Gastroesophageal sphincter (tissue), 4 donors: ENCODE measurements at regions not wholly inside any gene's neighbourhood (a gene's known extent, or its start where the extent isn't known, plus 50 kb on each side); places are given as distances from the start of the nearest gene placed in this dataset.

Source experiments
- ATAC-seq: fragments of 150-250 bp; one replicate; pipeline ENCODE4 v1.9.1; 2016; ENCODE audit warnings: mild to moderate bottlenecking, moderate library complexity
- H3K27ac ChIP-seq, 4 donors: fragments of 200-600 bp; sonication (generic) in 3 of 4; 1 replicate in 3 of 4; 2 replicates in 1 of 4; pipeline ENCODE4 v1.5.1; 2016 to 2019
- H3K27me3 ChIP-seq: fragments of 200-600 bp; sonication (generic); one replicate; pipeline ENCODE4 v1.5.1; 2019
- H3K36me3 ChIP-seq, 2 donors: fragments of 200-600 bp; sonication (generic); one replicate each; pipeline ENCODE4 v1.5.1; 2019; ENCODE audit warnings: control low read depth in 1 of 2
- H3K4me1 ChIP-seq, 3 donors: fragments of 200-600 bp; sonication (generic); 1 replicate in 2 of 3; 2 replicates in 1 of 3; pipeline ENCODE4 v1.5.1; 2016 to 2019; ENCODE audit warnings: control low read depth in 2 of 3
- H3K4me3 ChIP-seq, 2 donors: fragments of 200-600 bp; sonication (generic); one replicate each; pipeline ENCODE4 v1.5.1; 2019; ENCODE audit warnings: mild to moderate bottlenecking in 1 of 2, moderate library complexity in 1 of 2
- H3K9me3 ChIP-seq, 3 donors: fragments of 200-600 bp; sonication (generic); one replicate each; pipeline ENCODE4 v1.5.1; 2017 to 2019; ENCODE audit warnings: control low read depth in 2 of 3
- CTCF ChIP-seq, 4 experiments: fragments of 200-600 bp in 2 of 4; fragments of 450-650 bp in 2 of 4; sonication (generic) in 1 of 4; IDR thresholded peaks; one replicate each; pipeline ENCODE4 v1.5.1; 2017 to 2019; ENCODE audit warnings: antibody characterized with exemption in 4 of 4, mild to moderate bottlenecking in 2 of 4, moderate library complexity in 2 of 4
- EP300 ChIP-seq: sonication (generic); formaldehyde crosslinking; IDR thresholded peaks from one replicate; pipeline ENCODE4 v1.6.1; 2017; ENCODE audit warnings: antibody characterized with exemption, mild to moderate bottlenecking
- POLR2A ChIP-seq, 2 donors: fragments of 450-650 bp; IDR thresholded peaks; one replicate each; pipeline ENCODE4 v1.6.1; 2017; ENCODE audit warnings: antibody characterized with exemption in 2 of 2, mild to moderate bottlenecking in 2 of 2, moderate library complexity in 1 of 2
- POLR2AphosphoS5 ChIP-seq: sonication (generic); formaldehyde crosslinking; IDR thresholded peaks from one replicate; pipeline ENCODE4 v1.6.1; 2017; ENCODE audit warnings: antibody characterized with exemption
- WGBS, 2 donors: methylation state at CpG; one replicate each; pipeline ENCODE4 v1.1.5; 2018; ENCODE audit warnings: low coverage in 1 of 2; 5-methylcytosine and 5-hydroxymethylcytosine counted together

GRCh38 chr12:127636882-127637281 is 630.1 kb upstream of the TMEM132C start:
- H3K36me3 ChIP-seq: no peaks in the 10 kb centered on the region
- ATAC-seq: no peak
- no peak for TF ChIP-seq CTCF (IDR thresholded peaks at IDR 0.05)
- no peak for TF ChIP-seq POLR2A (IDR thresholded peaks at IDR 0.05)
- no peak for TF ChIP-seq POLR2AphosphoS5
- TF ChIP-seq EP300: no peak
- no peaks in the 10 kb centered on the region for H3K27me3 ChIP-seq
- H3K4me3 ChIP-seq: no peak overlapping the region
- no peaks in the 10 kb centered on the region for H3K4me1 ChIP-seq
- H3K9me3 ChIP-seq: no peaks in the 10 kb centered on the region
- H3K27ac ChIP-seq: no peak overlapping the region
- 37 to 67% methylated on average over 1 to 2 of the region's 2 CpGs for WGBS, 2 donors

GRCh38 chr12:127640181-127640886 is 626.6 kb upstream of the TMEM132C start:
- peak; percentile 74 for ATAC-seq
- 27 to 34% methylated on average over 3 to 6 of the region's 6 CpGs for WGBS, 2 donors
- Histone ChIP-seq H3K4me3 (no peak overlapping the region), H3K27ac (no peak overlapping the region), H3K4me1 (no peaks in the 10 kb centered on the region), H3K9me3 (no peaks in the 10 kb centered on the region), H3K36me3 (no peaks in the 10 kb centered on the region), H3K27me3 (no peaks in the 10 kb centered on the region)
- TF ChIP-seq EP300 (no peak), CTCF (IDR thresholded peaks at IDR 0.05) (no peak), POLR2AphosphoS5 (no peak), POLR2A (IDR thresholded peaks at IDR 0.05) (no peak)

GRCh38 chr12:127642208-127642607 is 624.8 kb upstream of the TMEM132C start:
- no peaks in the 10 kb centered on the region for H3K9me3 ChIP-seq
- no peak overlapping the region for H3K4me3 ChIP-seq
- no peak for TF ChIP-seq CTCF (IDR thresholded peaks at IDR 0.05)
- no peak for TF ChIP-seq POLR2AphosphoS5
- TF ChIP-seq EP300: no peak
- TF ChIP-seq POLR2A (IDR thresholded peaks at IDR 0.05): no peak
- H3K4me1 ChIP-seq: no peaks in the 10 kb centered on the region
- WGBS, 2 donors: 73 to 82% methylated on average over 5 to 7 of the region's 8 CpGs
- H3K27ac ChIP-seq: no peak overlapping the region
- no peak for ATAC-seq
- no peaks in the 10 kb centered on the region for H3K36me3 ChIP-seq
- no peaks in the 10 kb centered on the region for H3K27me3 ChIP-seq

GRCh38 chr12:127648321-127648720 is 618.6 kb upstream of the TMEM132C start:
- H3K4me1 ChIP-seq: no peaks in the 10 kb centered on the region
- no peak overlapping the region for H3K4me3 ChIP-seq
- no peak for ATAC-seq
- no peaks in the 10 kb centered on the region for H3K9me3 ChIP-seq
- no peak overlapping the region for H3K27ac ChIP-seq
- TF ChIP-seq POLR2A (IDR thresholded peaks at IDR 0.05) (no peak), CTCF (IDR thresholded peaks at IDR 0.05) (no peak), EP300 (no peak)
- 77% methylated on average over 5 of the region's 5 CpGs; no CpG with 5 or more reads in 1 of the 2 donors for WGBS, 2 donors
- H3K27me3 ChIP-seq: no peaks in the 10 kb centered on the region
- no peaks in the 10 kb centered on the region for H3K36me3 ChIP-seq

GRCh38 chr12:127649961-127650360 is 617.0 kb upstream of the TMEM132C start:
- TF ChIP-seq POLR2AphosphoS5 (no peak), POLR2A (IDR thresholded peaks at IDR 0.05) (no peak), CTCF (IDR thresholded peaks at IDR 0.05) (no peak)
- H3K4me3 ChIP-seq: no peak overlapping the region
- no peaks in the 10 kb centered on the region for H3K9me3 ChIP-seq
- no peak for ATAC-seq
- H3K27me3 ChIP-seq: no peaks in the 10 kb centered on the region
- H3K36me3 ChIP-seq: no peaks in the 10 kb centered on the region
- H3K4me1 ChIP-seq: no peaks in the 10 kb centered on the region
- H3K27ac ChIP-seq: no peak overlapping the region
- whole genome bisulfite sequencing, 2 donors: 35 to 39% methylated on average over 2 of the region's 2 CpGs
